ENCODE measurements at regions not wholly inside any gene's neighbourhood (a gene's known extent, or its start where the extent isn't known, plus 50 kb on each side); places are given as distances from the start of the nearest gene placed in this dataset.

- Histone ChIP-seq H3K27ac (no peak overlapping the region), H3K4me3 (no peak overlapping the region), H3K4me1 (no peaks in the 10 kb centered on the region), H3K36me3 (no peaks in the 10 kb centered on the region), H3K27me3 (no peaks in the 10 kb centered on the region), H3K9me3 (no peaks in the 10 kb centered on the region)
- DNase-seq (ENCODE audit: low spot score in 2 of 2), result no peak
- TF ChIP-seq, protein P1, sequence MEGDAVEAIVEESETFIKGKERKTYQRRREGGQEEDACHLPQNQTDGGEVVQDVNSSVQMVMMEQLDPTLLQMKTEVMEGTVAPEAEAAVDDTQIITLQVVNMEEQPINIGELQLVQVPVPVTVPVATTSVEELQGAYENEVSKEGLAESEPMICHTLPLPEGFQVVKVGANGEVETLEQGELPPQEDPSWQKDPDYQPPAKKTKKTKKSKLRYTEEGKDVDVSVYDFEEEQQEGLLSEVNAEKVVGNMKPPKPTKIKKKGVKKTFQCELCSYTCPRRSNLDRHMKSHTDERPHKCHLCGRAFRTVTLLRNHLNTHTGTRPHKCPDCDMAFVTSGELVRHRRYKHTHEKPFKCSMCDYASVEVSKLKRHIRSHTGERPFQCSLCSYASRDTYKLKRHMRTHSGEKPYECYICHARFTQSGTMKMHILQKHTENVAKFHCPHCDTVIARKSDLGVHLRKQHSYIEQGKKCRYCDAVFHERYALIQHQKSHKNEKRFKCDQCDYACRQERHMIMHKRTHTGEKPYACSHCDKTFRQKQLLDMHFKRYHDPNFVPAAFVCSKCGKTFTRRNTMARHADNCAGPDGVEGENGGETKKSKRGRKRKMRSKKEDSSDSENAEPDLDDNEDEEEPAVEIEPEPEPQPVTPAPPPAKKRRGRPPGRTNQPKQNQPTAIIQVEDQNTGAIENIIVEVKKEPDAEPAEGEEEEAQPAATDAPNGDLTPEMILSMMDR (IDR thresholded peaks at IDR 0.05), result no peak
- intact Hi-C loops (cut with DNase I), result no loop called here
Observed at GRCh38 chr21:27675306-27675705, 708.4 kb upstream of the ADAMTS5 start.

DNA sequence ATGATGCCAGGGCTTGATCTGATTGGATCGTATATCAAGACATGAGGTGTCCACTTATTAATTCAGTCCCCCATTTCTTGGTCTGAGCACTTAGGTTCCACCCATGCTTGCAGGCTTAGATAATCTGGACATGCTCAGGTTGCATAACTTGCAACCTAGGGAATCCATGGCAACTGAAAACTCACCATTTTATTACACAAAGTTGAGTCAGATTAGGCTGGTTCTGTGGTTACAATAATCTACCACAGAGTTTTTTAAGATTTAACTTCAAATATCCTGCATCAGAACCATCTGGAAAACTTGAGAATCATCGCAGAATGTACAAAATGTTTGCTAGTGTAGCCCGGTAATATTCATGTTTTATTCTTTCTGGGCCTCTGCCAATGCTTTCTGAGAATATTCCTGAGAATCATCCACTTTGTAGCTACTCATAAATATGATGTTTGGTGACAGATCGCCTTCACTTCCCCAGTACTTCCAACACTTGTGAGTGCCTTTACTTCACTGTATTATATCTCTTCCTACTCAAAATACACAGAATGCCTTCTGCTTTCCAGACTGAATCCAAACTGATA, 707.2 kb upstream of the ADAMTS5 start:
- Histone ChIP-seq H3K27ac (no peak overlapping the region), H3K4me3 (no peak overlapping the region), H3K9me3 (no peaks in the 10 kb centered on the region), H3K27me3 (no peaks in the 10 kb centered on the region), H3K4me1 (no peaks in the 10 kb centered on the region), H3K36me3 (no peaks in the 10 kb centered on the region)
- intact Hi-C loops (cut with DNase I), result no loop called here
- DNase-seq (ENCODE audit: low spot score in 2 of 2), result no peak
- TF ChIP-seq, protein P1 (IDR thresholded peaks at IDR 0.05), result no peak

DNA sequence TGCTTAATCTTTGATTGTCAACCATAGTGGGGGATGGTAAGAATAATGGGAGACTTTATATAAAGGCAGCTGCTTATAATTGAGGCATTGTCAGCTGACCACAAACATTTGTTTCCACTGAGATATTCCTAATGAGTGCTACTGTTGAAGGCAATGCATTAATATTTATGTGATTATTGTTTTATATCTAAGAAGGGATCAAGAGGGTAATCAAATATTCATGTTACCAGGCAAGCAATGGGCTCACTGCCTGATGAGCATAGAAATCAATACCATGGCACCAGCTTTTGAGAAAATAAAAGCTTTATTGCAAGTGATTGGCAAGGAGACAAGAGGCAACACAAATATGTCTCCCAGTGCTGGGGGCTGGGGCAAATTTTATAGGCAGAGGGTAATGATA, 706.7 kb upstream of the ADAMTS5 start:
- intact Hi-C loops (cut with DNase I), result no loop called here
- Histone ChIP-seq H3K27ac (no peak overlapping the region), H3K9me3 (no peaks in the 10 kb centered on the region), H3K4me1 (no peaks in the 10 kb centered on the region), H3K4me3 (no peak overlapping the region), H3K27me3 (no peaks in the 10 kb centered on the region), H3K36me3 (no peaks in the 10 kb centered on the region)
- DNase-seq (ENCODE audit: low spot score in 2 of 2), result no peak
- TF ChIP-seq, protein P1 (IDR thresholded peaks at IDR 0.05), result no peak

DNA sequence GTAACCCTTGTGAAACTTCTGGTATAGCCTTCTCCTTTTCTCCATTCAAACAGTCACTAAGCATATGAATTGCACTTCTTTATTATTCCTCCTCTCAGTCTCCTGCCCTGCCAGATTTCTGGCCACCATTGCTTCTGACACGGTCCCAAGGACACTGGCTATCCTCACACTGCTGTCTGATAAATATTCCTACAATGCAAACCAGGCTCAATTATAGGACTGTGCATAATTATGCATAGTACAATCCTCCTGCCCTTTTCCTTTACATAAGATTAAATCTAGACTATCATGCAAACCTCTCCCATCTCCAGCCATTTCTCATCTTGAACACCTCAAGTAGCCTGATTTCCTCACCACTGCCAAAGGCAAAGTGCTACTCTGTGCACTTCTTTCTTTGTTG, 704.3 kb upstream of the ADAMTS5 start:
- TF ChIP-seq, protein P1 (IDR thresholded peaks at IDR 0.05), result no peak
- H3K27ac ChIP-seq, result no peak overlapping the region
- no peaks in the 10 kb centered on the region for H3K27me3 ChIP-seq
- intact Hi-C loops (cut with DNase I), result no loop called here
- no peak for DNase-seq (ENCODE audit: low spot score in 2 of 2)
- no peak overlapping the region for H3K4me3 ChIP-seq
- no peaks in the 10 kb centered on the region for H3K9me3 ChIP-seq
- no peaks in the 10 kb centered on the region for H3K4me1 ChIP-seq
- no peaks in the 10 kb centered on the region for H3K36me3 ChIP-seq

DNA sequence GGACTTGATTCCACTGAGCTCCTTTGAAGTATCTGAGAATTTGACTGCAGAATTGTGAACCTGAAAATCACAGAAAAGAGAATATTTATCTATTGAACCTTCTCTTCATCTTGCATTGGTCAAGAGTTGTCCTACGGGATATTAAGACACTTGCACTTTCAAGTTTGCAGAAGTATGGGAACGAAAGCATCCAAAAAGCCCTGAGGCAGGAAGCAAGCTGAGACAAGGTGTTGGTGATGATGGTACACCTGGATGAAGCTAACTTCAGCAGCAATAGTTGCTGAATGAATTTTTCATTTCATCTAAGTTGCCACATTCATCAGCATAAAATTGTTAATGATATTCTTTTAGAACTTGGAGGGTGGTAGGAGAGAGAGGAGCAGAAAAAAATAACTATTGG, 686.6 kb upstream of the ADAMTS5 start:
- no peak for DNase-seq (ENCODE audit: low spot score in 2 of 2)

More for the DNA sequence above, 686.6 kb upstream of the ADAMTS5 start:
- Histone ChIP-seq H3K4me3 (no peak overlapping the region), H3K9me3 (no peaks in the 10 kb centered on the region), H3K27ac (no peak overlapping the region), H3K36me3 (no peaks in the 10 kb centered on the region), H3K27me3 (no peaks in the 10 kb centered on the region), H3K4me1 (no peaks in the 10 kb centered on the region)
- intact Hi-C loops (cut with DNase I), result no loop called here
- TF ChIP-seq, protein P1 (IDR thresholded peaks at IDR 0.05), result no peak
